Muscle of arm (tissue), 1 donor: ENCODE measurements at regions not wholly inside any gene's neighbourhood (a gene's known extent, or its start where the extent isn't known, plus 50 kb on each side); places are given as distances from the start of the nearest gene placed in this dataset.
A peak's percentile ranks its signal among the peaks of the same experiment; 100 is the strongest.

Experiments used
- DNase-seq: peaks from one replicate; pipeline ENCODE4 v3.0.0-alpha.2; 2013

DNA sequence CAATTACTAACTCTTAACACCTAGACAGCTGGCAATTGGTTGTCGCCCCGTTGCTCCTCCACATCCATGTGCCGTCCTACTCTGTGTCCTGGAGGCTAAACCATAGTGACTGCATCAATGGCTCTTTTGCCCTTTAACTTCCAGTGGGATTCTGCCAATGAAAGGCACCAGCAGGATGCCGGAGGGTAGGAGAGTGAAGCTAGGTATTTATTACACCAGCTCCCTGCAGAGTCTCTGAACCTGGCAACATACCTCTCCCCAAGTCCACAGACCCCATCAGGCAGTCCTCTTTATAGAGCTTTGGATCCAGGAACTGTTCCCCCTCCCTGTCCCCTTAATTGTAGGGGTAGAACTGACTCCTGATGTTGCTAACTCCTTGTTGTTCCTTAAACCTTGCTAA lies 426.8 kb downstream of the HNRNPD start:
- DNase-seq, result no peak

DNA sequence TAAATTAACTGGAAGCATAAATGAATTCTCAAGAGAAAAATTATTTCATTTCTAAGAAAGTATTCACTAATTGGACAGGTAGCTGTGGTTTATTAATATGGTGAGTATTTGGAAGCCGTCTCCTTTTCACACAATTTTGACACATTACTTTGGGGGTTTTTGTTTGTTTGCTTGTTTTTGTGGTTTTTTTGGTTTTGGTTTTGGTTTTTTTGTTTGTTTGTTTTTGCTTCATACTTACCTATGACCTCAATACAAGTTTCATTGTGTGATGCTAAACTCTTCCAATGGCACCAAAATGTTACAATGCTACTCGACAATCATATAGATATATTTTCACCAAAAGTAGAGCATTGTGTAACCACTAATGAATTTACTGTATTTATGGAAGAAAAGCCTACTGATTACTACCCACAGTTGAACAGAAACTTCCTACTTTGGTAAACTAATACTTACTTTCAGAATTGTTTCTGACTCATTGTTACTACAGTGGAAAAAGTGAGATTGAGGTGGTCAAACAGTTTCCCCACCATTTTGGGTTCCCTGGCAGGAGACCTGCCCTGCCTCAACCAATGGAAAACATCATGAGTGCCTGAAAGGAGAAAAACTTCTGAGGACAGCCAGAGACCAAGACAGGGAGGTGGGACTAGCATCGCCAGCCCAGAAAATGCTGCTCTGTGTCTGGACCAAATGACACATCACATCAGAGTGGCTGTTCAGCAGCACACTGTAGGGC lies 443.1 kb downstream of the HNRNPD start:
- DNase-seq, result no peak

DNA sequence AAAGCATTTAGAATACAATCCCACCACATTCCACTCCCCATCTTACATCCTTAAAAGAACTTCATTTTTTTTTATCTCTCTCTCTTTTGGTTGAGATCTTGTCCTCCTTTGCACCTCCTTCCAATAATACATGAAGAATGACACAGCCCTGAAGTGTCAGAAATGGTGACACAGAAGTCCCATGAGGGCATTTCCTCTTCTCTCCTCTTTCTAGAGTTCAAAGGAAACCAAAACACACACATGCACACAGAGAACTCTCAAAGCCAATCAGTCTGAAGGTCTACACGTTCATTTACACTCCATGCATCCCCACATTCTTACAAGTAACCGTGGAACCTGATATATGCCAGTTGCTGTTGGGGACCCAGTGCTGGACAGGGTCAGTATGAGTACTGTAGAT lies 450.7 kb downstream of the HNRNPD start:
- no peak for DNase-seq

DNA sequence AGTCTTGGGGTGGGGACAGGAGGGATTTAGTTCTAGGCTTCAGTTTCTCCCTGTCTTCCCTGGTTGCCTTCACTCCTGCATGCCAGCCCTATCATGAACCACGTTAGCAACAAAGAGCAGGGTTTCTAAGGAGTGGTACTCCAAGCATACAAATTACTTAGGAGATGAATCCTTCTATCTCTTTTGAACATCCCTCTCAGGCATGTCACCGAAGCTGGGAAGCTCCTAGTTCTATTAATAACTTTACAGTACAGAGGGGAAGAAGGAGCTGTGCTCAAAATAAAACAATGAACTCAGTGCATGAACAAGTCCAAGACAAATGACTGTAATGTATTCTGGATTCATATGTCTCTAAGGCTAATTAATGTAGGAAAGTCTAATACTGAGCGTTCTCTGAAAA lies 450.6 kb upstream of the RASGEF1B start:
- no peak for DNase-seq

DNA sequence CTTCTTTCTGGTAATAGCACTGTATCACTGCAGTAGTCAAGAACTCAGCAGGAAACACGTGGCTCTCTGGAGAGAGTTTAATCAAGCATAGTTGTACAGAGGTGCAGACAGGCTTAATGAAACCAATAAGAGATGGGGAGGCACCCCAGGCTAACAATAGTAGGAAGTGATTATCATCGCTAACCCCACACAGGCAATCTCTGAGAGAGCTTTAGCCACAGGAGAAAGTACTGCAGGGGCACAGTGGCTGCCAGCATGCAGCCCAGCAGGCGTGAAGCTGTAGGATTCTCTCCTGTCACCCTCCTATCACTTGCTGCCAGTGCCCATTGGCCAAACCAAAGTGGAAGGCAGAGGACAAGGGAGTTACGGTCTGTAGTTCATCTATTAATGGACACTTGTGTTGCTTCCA lies 450.0 kb upstream of the RASGEF1B start:
- peak; percentile 23 for DNase-seq

DNA sequence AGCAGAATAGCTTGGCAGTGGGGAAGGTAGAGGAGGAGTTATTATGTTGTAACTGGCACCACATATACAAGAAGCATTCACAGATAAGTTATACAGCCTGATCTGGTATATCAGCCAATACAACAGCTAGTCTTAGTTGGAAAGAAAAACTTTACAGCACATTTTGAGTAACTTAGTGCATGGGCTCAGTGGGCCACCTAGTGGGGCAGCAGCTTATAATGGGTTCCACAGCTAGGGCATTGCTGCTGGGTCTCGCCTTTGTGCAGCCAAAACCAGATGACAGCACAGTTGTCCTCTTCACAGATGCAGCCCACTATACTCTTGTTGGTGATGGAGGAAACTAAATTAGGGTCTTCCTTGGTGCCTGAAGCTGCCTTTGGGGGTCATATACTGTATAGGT lies 448.1 kb upstream of the RASGEF1B start:
- DNase-seq, result no peak

DNA sequence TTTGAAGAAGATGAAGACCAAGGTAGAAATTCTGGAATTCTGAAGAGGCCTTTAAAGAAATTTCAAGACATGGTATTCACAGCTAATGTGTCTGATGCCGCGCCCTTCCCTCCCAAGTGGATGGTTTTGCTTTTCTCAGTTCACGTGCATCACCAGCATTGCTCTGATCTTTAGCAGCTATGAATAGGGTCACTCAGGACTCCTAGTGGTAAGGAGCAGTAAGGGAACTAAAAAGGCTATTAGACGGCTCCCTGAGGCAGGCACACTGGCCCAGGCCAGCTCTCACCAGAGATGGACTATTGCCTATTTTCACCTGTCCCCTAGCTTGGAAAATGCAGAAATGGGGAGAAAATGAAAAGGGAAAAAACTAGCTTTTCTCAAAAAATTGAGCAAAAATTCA lies 447.5 kb upstream of the RASGEF1B start:
- no peak for DNase-seq

DNA sequence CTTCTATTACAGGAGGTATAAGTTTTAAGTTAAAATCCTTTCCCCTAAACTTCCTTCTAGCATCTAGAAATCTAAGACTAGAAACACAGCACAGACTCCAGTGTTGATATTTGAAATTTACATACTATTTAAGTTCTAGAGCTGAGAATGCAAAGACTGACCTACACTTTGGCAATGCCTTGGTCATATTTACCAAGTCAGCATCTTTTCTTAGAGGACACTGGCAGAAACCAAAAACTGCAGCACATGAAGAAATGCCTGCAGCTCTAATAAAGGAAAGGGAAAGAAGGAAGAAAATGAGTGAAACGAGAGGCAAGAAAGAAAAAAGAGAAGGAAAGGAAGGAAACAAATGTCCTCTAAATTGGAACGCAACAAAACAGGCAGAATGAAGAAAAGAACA lies 443.7 kb upstream of the RASGEF1B start:
- no peak for DNase-seq

DNA sequence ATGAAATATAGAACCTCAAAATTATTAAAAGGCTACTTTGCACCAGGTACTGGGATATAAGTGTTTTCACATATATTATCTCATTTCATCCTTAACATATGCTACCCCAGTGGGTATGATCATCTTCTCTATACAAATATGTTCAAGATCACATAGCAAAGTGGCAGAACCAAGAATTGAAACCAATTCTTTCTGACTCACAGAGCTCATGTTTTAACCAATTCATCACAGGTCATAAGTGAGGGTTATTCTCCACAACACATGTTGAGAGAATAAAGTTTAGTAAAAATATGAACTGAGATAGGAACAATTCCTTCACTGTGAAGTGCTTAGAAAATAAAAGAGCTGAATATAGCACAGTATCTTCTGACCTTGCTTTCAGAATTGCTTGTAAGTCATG lies 442.9 kb upstream of the RASGEF1B start:
- no peak for DNase-seq

DNA sequence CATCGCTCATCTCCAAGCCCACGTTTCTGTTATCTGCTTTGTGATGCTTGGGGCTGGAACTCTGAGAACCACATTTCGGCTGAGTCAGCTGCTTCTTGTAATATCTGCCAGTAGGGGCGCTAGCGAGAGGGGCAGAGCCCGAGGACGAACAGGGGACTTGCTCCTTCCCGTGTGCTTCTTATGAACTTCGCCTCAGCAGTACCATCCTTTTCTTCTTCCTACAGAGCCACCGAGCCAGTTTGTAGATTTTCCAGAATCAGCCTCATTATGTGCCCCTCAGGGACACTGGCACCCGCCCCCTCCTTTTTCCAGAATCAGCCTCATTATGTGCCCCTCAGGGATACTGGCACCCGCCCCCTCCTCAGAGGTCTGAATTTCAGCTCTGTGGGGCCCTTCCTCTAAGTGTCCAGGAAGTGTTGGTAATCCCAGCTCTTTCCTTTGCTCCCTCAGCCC lies 441.7 kb upstream of the RASGEF1B start:
- peak; percentile 16 for DNase-seq

DNA sequence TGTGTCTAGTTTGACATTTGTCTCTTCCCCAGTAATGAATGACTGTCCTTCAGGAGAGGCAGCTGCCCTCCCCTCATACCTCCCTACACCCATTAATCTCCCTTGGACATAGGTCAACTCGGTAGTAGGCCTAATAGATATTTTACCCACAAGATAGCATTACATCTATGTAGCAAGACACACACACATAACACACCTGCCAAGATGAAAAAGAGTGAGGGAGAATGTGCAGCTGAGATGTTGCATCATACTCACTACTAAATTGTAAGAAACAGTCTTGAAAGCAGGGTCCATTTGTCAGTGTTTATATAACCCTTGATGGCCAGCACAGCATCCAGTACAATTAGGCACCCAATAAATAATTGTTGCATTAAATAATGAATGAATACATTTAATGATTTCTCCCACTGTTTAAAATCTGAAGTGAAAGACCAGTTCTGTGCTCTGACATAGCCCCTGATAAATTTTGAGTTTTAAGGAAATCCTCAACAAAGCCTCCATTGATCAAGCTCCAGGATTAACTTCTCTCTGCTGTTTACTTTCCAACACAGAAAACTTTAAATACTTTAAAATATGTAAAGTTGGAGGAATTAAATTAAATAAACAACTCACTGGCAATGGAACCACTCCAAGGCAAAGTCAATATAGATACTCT lies 440.8 kb upstream of the RASGEF1B start:
- no peak for DNase-seq

DNA sequence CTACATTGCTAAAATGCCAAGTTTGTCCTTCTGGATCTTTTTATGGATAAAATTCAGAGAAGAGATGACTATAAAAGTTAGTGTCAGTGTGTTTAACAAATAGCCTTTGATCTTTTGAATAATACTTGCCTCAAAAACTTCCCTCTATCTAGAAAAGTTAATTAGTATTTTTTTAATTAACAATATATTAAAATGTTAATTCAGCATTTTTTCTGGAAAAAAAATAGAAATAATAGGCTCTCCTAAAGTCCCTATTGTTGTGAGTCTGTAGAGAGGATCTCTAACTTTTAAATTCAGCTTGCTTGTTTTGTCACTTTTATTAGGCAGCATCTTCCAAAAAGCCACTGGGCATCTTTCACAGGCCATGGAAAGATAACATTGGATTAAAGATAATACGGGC lies 435.2 kb upstream of the RASGEF1B start:
- no peak for DNase-seq

DNA sequence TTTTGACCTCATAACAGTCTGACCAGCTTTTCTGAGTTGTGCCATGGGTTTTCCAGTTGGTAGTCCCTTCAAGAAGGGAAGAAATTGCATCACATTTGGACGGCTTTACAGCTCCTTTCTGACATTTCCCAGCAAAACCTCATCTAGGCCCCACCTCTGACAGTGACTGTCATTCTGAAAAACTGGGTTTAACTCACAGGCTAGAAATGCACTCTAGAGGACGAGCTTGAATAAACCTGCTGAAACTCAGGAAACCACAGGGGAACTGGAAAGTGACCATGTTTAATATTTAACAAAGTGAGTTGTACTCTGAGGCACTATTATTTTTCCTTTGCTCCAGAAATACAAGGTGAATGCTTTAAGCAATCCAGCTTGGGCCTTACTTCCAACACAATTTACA lies 434.3 kb upstream of the RASGEF1B start:
- DNase-seq, result no peak

DNA sequence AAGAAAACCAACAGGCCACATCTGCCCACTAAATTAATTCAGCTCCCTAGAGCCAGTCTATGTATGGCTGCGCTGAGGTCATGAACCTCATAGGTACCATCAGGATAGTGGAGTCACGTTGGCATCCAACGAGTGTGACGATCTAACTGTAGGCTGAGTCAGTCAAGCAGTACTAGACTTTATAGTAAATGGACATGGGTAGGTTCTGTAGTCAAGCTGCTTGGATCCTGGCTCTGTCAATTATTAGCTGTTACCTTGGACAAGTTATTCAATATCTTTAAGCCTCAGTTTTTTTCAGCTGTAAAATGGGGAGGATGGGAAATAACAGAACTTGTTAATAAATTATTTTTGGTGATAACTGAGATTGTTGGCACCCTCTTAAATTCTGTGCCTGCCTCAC lies 432.4 kb upstream of the RASGEF1B start:
- no peak for DNase-seq

DNA sequence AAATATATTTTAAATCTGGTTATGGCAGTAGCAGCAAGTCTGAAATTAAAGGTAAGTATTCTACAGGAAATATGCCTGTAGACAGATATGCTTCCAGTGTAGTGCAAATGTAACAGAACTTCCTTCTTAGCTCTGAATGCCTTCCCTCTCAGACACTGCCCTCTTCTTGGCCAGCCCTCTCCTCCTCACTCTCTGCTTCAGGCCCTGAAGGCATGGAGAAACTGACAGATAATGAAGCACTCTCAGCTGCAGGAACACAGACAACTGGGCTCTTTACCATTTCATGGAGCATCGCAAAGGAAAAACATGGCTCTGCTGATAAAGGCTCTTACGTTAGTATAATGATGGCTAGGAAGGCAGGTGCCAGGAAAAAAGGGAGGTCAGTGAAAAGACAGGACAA lies 431.5 kb upstream of the RASGEF1B start:
- no peak for DNase-seq

DNA sequence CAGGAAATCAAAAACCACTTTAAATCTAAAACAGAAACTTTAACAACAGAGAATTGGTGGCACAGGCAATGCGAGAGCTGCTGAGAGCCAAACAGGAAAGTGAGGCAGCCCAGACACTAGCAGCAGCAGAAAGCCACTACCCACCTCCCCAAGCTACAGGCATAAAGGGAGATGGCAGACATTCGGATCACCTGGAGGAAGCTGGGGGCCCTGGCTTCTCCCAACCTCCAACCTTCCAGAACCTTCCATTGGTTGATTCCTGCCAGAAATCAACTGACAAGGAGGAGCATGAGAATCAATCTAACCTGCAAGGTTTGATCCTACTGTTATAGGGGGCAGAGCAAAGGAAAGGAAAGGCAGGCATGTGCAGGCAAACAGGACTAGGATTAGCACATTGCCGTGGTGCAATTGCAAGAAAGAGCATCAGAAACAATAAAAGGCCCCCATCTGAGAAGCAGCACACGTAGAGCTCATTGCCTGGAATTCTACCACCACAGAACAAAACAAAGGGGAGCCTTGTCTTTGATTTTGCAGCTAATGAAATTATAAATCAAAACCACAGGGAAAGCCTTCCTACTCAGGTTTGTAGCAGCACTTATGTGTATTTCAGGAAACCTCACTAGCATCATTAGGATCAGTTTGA lies 427.3 kb upstream of the RASGEF1B start:
- DNase-seq, result no peak

DNA sequence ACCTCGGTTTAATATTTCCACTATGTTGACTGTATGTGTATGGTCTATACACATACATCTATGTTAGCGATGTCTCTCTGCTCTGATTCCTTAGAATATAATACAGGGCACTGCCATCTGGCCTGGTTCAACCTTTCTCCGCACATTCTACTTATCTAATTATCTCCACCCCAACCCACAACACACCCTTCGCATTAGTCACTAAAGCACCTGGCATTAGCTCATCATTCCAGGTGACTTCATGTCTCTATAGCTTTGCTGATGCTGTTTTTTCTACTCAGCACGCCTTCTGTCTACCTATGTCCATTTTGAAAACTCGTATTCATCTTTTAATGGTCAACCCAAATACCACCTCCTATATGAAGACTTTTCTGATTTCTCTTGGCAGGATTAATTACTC lies 425.2 kb upstream of the RASGEF1B start:
- DNase-seq, result no peak

DNA sequence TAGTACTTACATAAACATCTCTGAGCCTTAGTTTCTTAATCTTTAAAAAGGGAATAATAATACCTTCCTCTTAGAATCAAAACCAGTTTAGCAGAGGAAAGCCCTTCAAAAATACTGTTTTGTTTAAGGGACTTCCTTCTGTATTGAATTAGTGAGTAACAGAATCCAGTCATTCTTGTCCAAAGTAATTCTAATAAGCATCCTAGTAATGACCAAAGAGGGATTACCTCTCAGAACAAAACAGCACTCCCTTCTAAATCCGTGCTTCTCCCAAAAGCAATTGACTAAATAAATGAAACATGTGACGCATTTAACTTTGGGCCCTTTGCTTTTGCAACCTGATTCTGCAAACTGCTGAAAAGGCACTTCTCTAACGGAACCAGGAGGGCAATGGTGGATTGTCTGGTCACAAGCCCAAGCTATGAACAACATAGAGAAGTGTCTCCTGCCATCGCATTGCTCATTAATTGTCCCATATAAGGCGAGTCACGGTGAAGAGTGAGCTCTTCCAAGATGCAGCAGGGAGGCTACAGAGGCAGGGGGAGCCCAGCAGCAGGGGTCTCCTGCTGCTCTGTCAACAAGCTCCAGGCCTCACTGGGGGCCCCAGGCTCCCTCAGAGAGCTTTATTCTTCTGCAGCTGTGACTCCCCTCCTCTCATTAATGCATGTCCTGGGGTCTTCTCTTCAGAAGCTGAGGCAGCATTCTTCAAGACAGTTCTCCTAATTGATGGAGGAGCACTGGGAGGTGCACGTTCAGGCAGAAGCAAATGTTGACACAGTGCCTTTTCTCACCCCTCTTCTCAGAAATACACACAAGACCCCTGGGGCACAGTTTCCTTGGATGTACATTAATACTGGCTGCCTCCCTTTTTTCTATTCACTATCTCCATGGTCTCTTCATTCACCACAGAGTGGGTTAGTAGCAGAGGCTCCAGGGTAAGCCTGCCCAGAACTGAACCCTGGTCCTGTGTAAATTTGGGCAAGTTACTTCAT lies 419.6 kb upstream of the RASGEF1B start:
- DNase-seq, result no peak

DNA sequence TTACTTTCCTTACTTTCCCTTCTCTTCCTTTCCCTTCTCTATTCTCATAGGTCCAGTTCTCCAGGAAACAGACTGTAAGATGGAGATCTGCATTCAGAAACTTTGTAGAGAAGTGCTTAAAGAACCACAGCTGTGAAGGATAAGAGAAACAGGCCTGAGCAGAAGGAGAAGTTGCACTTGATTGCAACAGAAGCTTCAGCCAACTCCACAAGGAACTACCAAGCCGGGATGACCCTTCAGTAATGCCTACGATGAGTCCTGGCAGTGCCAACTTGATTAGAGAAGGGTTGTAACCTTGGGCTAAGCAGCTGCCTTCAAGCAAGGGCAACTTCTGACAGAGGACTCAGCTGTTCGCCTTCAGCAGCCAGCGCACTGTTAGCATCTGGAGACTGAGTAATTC lies 413.3 kb upstream of the RASGEF1B start:
- DNase-seq, result no peak

DNA sequence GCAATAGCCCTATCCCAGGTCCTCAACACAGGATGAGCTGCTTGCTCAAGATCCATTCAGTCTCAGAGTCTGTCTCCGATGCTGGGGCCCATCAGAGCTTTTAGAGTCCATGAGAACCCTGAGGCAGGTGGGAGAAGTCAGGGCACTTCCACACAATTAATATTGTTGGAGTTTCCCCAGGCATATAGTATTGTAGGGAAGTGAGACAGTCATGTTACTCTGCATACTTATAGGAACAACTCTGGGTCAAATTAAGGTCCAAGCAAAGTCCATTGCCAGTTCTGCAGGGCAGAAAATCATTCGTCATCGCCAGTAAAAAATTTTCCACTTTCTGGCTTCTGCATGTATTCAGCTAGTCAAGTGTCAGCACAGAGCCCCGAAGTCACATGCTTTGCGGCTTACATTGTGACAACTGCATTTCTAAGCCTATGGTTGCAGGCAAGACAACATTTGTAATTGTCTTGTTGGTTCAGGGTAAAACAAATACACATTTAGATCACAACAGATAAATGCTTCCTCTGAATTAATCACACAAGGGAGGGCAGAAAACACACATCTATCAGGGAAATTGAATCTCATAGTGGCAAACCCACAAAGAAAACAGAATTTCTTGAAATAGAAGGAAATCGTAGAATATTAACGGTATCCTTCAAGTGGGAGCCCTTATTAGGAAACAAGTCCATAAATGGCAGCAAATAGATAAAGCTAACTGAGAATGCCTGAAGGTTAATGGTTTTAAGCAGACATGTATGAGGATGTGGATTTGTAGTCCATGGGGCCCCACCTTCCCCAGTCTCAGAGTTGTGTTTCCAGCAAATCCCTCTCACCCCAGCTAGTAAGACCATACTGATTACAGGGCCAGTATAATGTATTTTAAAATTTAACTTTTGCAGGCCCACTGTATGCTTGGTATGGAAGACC lies 412.1 kb upstream of the RASGEF1B start:
- no peak for DNase-seq

DNA sequence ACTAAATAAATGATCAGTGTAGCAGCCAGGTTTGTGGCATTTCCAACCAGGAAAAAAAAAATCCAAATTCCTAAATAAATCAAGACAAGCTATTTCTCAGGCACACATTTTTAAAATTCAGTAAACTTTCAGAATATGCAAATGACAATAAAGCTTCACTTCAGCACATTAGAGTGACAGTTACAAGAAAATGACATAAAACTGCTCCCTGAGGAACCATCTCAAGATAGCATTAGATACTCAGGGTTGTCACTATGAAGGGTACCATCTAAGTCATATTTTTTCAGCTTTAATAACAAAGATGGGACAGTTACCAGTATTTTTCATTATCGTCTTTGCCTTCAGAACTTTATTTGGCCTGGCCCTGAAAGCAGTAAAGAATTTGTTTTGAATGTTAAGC lies 411.3 kb upstream of the RASGEF1B start:
- no peak for DNase-seq
